Right forelimb (tissue), 1 donor: ENCODE measurements at regions not wholly inside any gene's neighbourhood (a gene's known extent, or its start where the extent isn't known, plus 50 kb on each side); places are given as distances from the start of the nearest gene placed in this dataset.
"Not testable (repeated sequence)": the region's sequence is repeated elsewhere in the genome, so short reads cannot be mapped to it uniquely, and the experiment has no call there.

ENCODE experiments used
- DNase-seq: peaks from one replicate; pipeline ENCODE4 v3.0.0-alpha.2; 2018

DNA sequence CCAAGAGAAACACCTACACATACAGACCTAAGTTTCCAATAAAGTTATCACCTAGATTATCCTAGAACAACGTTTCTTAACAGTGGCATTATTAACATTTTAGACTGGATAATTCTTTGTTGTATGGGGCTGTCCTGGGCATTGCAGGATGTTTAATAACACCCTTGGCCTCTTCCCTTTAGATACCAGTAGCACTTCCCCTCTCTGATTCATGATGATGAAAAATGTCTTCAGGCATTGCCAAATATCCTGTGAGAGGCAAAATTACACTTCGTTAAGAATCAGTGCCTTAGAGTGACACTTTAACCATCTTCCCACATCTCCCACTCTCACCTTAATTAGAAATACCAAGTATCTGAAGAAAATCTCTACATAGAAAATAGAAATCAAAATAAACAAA lies 352.6 kb downstream of the CGGBP1 start:
- no peak for DNase-seq

- no peak for DNase-seq
Observed at GRCh38 chr3:87702600-87702999, 356.2 kb downstream of the CGGBP1 start.

- no peak for DNase-seq
Observed at GRCh38 chr3:87696124-87697013, 362.4 kb downstream of the CGGBP1 start.

DNA sequence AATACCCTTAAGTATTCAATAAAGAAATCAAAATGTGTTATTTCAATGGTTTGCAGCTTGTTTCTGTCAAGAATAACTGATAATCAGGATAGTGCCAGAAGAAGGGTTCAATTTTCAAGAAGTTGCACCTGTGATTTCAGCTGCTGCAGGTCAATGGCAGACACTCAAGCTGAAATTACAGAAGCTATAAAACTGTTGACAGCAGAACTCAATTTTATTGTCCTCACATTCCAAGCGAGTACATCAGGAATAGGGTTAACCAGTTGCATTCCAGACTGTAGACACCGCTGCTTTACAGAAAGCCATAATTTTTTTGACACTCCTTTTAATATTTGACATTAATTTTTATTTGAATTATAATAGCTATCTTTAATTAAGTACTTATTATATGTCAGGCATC lies 364.1 kb downstream of the CGGBP1 start:
- DNase-seq, result no peak

GRCh38 chr3:87691109-87691508 lies 367.7 kb downstream of the CGGBP1 start:
- no peak for DNase-seq

GRCh38 chr3:87678984-87679660 lies 379.7 kb downstream of the CGGBP1 start:
- DNase-seq, result not testable (repeated sequence)

DNA sequence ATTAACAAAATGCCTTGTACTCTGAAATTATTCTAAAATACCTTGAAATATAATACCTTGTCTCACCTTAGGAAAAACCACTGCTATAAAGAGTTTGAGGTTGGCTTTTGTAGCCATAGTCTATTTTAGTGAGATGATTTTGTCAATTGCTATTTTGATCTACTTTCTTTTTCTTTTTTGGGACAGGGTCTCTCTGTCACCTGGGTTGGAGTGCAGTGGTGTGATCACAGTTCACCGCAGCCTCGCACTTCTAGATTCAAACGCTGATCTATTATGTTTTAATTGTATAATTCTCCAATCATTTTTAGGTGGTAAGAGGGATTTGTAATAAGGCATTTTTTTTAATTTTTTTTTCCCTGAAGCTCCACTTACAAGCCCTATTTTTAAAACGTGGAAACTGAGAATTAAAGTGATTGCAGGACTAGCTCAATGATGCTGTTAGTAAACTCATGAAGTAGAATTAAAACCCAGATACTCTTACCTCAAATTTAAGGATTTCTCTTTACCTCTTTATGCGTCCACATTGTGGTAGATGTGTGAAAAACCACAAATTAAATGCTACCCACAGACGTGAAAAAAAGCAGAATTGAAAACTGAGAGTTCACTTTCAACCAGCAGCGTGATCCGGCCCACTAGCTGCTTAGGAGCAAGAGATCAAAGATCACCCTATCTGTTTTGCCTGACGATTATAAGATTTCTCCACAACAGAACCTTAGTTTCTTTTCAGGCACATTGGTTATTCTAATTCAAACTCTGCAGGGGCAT lies 384.2 kb downstream of the CGGBP1 start:
- DNase-seq, result no peak

DNA sequence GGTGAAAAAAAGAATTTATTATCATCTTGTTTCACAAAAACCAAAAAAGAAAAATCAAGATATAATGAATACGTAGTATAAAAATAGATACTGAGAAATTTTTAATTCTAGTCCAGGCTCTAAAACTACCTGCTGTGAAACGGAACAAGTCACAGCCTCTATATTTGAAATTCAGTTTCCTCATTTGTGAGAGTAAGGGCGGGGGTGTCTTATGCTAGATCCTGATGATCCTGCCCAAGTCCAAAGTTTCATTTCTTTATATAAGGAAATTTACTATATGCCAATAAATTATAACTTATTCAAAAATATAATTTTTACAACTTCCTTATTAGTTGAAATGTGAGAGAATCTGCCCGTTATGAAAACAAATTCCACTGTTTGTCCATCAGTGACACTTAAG lies 385.7 kb downstream of the CGGBP1 start:
- DNase-seq, result no peak

- DNase-seq, result no peak
Observed at GRCh38 chr3:87654184-87654583, 377.8 kb upstream of the POU1F1 start.

GRCh38 chr3:87653138-87653537 lies 376.8 kb upstream of the POU1F1 start:
- not testable (repeated sequence) for DNase-seq

- no peak for DNase-seq
Observed at GRCh38 chr3:87634426-87634825, 358.0 kb upstream of the POU1F1 start.

DNA sequence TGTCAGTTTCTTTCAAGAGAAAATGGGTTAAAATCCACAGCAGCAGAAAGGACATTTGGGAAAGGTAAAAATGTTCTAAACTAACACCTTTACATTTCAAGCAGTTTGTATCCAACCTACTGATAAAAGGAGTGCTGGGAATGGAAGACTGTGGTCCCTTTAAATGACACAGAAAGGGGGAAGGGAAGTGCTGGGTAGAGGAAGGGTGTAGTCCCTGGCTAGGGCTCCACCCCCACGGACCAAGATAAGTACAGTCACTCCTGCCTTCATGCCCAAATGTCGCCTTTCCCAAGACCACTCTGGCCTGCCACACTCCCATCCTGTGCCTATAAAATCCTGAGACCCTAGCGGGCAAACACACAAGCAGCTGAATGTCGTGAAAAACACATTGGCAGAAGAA lies 350.9 kb upstream of the POU1F1 start:
- DNase-seq, result no peak

- no peak for DNase-seq
Observed at GRCh38 chr3:87626546-87626945, 350.2 kb upstream of the POU1F1 start.

GRCh38 chr3:87625876-87626275 lies 349.5 kb upstream of the POU1F1 start:
- no peak for DNase-seq

DNA sequence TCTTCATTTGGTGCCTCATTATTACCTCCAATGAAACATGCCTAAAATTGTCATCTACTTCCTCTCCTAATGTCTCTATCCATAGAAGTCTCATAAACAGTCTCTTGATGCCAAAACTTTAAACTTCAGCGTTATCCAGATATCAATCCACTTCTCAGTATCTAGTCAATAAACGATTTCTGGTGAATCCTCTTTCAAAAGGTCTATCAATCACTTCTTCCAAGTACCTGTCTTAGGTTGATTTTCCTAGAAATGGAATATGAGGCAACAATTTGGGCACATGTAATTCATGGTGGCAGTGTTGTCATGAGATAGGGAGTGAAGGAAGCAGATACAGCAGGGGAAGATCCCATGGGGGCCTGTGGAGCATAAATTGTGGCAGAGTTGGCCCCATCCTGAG lies 348.5 kb upstream of the POU1F1 start:
- no peak for DNase-seq

DNA sequence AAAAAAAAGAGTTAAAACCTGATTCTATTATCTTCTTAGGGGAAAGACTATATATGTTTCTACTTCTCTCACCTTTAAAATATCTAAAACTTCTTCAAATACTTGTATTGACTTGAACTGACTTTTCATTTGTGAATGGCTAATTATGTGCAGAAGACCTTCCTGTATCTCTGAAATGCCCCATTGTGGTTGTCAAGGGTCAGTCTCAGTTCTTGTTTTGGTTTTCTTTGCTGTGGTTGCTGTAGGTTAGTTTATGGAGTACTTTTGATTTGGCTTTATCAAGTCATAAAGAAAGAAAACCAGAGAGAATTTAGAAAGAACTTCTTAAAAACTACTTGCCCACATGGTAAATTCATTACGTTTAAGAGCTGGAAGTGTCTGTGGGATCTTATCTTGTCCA lies 345.3 kb upstream of the POU1F1 start:
- no peak for DNase-seq

DNA sequence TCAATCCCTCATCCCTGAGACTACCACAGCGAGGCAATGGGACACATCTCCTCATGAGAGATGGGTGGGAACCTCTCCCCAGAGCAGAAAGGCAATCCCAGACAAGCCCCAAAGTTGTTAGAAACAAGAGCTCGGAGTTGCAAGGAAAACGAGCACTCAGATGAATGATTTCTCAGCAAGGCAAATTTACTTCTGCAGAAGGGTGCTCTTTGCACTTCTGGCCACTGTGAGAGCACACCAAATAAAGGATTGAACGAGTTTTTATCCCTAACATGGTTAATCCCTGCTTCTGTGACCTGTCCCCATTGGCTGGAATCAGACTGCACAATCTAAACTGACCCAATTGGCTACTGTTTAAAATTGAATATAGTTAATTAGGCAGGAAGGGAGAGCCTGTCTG lies 339.1 kb upstream of the POU1F1 start:
- no peak for DNase-seq

- no peak for DNase-seq
Observed at GRCh38 chr3:87614998-87615397, 338.6 kb upstream of the POU1F1 start.

DNA sequence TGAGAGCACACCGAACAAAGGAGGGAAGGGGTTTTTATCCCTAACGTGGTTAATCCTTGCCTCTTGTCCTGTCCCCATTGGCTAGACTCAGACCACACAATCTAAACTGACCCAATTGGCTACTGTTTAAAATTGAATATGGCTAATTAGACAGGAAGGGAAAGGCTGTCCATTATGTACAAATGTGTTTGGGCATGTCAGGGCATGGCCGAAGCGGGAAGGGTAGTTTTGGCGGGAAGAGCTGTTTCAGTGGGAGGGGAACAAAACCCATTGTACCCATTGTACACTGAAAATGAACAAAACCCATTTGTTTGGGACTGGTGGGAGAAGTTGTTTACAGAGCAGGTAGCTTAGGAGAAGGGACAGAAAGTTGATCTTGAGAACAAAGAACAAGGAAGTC lies 330.9 kb upstream of the POU1F1 start:
- DNase-seq, result no peak

GRCh38 chr3:87595798-87596197 lies 319.4 kb upstream of the POU1F1 start:
- DNase-seq, result no peak

DNA sequence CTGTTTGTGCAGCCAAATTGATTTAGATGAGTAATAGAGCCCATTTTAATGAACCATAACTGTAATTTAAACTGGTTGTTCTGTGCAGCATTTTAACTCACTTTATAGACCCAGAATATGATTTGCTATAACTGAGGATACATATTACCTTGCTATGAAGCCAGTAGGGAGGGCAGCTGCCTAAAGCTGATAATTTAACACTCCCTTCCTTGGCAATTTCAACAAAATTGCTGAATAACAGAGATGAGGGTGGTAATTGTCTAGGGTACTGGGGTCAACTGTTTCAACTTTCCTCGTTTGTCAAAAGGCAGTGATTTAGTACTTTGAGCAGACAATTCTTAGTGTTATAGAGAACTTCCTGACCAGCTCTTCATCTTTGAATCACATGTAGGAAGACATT lies 304.9 kb upstream of the POU1F1 start:
- DNase-seq, result no peak

DNA sequence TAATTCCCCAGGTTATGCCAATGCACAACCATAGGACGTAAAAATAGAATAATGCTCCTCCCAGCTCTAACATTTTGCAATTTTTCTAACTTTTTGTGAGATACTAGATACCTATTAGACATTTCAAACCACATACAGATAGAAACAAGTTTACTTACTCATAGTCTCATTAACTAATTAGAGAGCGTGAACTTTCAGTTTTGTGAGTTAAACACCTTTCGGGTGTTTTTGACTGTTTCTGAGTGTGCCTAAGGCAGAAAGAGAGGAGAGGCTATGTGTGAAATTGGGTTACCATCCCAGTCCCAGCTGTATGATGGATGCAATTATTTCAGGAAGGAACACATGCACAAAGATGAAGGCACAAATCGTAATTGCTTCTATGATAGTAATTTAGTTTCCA lies 300.4 kb upstream of the POU1F1 start:
- DNase-seq, result no peak

DNA sequence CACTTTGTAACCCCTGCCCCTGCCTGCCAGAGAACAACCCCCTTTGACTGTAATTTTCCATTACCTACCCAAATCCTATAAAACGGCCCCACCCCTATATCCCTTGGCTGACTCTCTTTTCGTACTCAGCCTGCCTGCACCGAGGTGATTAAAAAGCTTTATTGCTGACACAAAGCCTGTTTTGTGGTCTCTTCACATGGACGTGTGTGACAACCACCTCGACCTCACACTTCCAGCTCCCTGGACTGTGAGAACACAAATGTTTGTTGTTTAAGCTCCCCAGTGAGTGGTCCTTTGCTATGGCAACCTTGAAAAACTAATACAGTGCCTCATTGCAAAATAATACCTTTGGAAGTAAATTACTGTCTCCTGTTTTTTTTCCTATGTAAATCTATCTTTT lies 299.2 kb upstream of the POU1F1 start:
- DNase-seq, result no peak

DNA sequence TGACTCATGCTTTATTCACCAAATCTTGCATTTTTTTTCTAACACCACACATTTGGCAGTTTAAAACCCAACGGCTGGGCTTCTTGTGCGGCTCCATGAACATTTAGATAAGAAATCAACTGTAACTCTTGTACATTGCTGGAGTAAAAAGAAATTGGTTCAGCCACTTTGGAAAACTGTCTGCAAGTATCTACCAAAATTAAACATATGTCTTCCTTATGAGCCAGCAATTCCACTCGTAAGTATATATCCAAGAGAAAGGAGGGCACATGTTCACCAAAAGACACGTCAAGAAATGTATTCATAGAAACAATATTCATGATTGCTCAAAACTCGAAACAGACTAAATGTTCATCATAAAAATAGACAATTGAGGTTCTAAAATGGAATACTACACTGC lies 291.9 kb upstream of the POU1F1 start:
- DNase-seq, result no peak
